Fibroblast of skin of right biceps (primary cell): ENCODE measurements at regions not wholly inside any gene's neighbourhood (a gene's known extent, or its start where the extent isn't known, plus 50 kb on each side); places are given as distances from the start of the nearest gene placed in this dataset.
"Not testable (repeated sequence)": the region's sequence is repeated elsewhere in the genome, so short reads cannot be mapped to it uniquely, and the experiment has no call there.

Source experiments
- DNase-seq: peaks from one replicate; pipeline ENCODE4 v3.0.0-alpha.2; 2013

- DNase-seq = no peak
Measured at GRCh38 chr11:37843603-37844002, 1245.6 kb upstream of the RAG2 start.

- no peak for DNase-seq
Measured at GRCh38 chr11:37841016-37841415, 1243.0 kb upstream of the RAG2 start.

- DNase-seq = not testable (repeated sequence)
Measured at GRCh38 chr11:37840345-37840744, 1242.3 kb upstream of the RAG2 start.

GRCh38 chr11:37830529-37830928 is 1232.5 kb upstream of the RAG2 start:
- no peak for DNase-seq

GRCh38 chr11:37817727-37818270 is 1219.8 kb upstream of the RAG2 start:
- no peak for DNase-seq

DNA sequence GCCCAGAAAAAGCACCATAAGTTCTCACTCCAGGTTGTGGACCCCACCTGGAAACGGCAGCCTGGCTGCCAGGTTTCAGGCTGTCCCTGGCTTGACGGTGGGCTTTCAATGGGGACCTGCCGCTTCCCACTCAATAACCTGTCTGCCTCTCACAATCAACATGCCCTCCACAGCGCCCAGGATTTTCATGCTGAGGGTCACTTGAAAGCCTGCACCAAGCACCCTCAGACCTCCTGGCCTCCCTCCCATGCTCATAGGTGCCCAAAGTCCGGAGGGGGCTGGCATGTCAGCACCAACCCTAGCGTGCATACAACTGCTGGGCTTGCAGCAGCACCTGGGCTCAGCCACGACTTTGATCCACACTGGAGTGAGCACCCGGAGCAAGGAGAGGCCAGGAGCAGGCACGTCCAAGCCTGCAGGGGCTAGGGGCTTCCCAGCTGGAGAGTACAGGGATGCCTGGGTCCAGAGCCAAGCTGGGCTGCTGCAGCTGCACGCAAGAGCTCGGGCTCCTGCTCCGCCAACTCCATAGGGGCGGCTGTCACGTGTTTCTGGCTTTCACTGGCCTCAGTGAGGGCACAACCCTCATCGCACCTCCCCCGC is 1214.3 kb upstream of the RAG2 start:
- no peak for DNase-seq

- no peak for DNase-seq
Measured at GRCh38 chr11:37811349-37811748, 1213.3 kb upstream of the RAG2 start.

DNA sequence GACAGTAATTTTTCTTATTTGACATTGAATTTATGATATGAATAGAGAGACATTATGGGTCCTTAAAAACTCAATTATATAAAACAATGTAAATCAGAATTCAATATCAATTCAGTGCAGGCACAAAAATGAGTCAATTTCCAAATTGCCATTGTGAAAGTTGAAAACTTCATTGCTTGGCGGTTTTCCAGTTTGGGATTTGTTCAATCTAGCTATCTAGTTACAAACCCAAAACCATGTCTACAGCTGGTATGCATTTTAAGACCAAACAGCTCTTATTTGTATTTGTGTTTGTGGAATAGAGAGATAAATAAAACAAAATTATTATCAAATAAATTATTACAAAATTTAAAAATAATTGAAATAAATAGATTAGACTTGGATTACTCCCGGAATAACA is 1206.6 kb upstream of the RAG2 start:
- DNase-seq = no peak

DNA sequence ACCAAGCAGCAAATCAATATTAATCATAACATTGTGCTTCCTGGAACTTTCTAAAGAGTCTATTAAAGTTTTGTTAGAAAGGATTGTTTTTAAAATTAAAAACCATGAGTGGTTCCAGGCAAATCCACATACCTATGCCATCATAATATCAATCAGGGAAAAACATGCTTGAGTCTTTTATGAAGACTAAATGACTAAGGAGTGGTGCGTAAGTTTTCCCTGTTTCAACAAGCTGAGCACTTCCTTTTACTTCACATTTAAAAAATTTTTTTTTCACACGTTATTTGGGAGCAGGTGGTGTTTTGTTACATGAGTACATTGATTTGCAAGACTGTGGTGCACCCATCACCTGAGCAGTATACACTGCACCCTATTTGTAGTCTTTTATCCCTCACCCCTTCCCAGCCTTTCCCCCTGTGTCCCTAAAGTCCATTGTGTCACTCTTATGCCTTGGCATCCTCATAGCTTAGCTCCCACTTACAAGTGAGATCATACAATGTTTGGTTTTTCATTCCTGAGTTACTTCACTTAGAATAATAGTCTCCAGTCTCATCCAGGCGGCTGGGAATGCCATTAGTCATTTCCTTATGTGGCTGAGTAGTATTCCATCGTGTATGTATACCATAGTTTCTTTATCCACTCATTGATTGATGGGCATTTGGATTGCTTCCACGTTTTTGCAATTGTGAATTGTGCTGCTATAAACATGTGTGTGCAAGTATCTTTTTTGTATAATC is 1190.3 kb upstream of the RAG2 start:
- peak; percentile 97 for DNase-seq

- DNase-seq = peak; percentile 70
Measured at GRCh38 chr11:37786214-37786755, 1188.2 kb upstream of the RAG2 start.

DNA sequence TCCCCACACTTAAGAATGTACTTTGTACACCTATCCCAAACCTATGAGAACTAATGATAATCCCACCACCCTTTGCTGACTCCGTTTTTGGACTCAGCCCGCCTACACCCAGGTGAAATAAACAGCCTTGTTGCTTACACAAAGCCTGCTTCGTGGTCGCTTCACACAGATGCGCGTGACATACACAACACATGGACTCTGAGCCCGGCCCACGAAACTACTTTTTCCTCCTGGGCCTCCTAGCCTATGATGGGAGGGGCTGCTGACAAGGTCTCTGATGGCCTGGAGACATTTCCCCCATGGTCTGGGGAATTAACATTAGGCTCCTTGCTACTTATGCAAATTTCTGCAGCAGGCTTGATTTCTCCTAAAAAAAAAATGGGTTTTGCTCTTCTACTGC is 1176.4 kb upstream of the RAG2 start:
- DNase-seq = no peak

- peak; percentile 47 for DNase-seq
Measured at GRCh38 chr11:37770145-37770544, 1172.1 kb upstream of the RAG2 start.

DNA sequence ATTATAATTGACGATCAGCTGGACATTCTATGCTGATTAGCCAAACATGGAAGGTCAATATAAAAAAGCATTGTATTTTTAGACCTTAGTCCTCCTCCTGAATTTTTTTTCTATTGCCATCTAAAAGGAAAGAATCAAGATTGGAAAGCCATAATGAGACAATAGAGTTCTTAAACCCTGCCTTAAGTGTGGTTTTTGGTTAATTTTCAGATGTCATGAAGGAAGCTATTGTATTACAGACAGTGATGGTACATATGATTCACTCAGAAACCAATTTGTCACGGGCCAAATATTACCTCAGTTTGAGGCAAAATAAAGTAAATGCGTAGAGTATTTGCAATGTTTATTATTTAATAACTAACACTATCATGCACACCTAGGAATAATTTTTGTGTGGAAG is 1164.0 kb upstream of the RAG2 start:
- DNase-seq = no peak

DNA sequence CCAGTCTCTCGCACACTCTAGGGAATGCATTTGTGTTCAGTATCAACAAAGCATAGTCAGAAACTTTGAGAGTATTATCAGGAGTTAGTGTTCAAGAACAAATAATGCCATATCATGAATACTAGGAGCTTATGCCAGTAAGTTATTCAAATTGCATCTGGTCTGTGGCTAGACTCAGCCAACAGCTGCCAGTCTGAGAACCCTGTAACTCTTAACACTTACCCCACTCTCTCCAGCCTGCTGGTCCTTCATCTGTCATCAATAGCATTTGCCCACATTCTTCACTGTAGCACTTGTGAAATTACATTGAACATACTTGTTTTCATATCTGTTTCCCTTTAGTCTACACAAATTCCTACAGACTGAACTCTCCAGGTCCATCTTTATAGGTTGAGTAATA is 1157.5 kb upstream of the RAG2 start:
- DNase-seq = no peak

GRCh38 chr11:37748641-37749040 is 1150.6 kb upstream of the RAG2 start:
- peak; percentile 41 for DNase-seq

DNA sequence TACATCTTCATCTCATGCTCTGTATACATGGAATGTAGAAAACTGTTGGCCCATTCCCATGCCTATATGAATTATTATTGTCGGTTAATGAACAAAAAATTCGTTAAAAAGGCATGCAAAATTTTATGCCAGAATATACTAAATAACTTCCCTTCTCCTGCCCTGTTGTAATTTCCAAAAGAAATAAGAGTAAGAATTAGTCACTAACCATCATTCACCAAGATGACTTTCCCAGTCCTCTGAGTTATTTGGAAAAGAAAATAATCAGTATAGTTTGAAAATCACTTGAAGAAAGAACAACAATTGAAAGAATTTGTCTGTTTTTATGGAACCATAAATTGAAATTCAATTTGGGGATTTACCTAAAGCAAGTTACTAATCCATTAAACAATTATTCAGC is 1149.1 kb upstream of the RAG2 start:
- DNase-seq = peak; percentile 42

DNA sequence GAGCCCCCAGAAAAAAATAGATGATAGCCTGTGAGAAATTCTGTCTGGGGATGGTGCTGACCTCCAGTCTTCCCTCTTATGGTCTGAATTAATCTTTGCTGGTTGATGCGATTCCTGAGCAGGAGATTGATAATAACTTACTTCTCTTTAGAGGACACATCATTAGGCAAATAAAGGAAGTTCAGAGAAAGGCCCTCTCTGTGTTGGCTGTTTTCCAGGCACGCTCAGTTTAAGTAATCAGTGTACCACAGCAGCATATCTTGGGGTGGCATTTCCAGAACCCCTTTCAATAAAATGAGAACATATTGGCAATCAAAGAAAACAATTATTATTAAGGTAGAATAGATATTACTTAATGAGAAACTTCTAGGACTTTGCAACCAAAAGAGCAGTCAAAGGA is 1129.3 kb upstream of the RAG2 start:
- no peak for DNase-seq

DNA sequence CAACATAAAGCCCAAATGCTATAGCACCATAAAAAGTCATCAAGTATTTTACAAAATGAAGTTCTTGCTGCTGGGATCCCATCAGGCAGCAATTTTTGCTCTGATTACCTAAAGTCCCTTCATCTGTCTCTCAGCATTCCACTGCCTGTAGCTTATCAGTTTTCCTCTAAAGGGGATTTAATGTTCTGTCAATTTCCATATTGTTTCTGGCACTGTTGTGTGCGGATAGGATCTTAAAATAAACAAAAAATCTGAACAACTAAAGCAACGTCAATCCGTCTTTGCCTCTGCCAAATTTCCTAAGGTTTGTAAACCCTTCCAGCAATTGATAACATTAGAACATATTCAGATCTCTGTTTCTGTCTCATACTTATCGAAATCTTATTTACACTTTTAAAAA is 1126.3 kb upstream of the RAG2 start:
- no peak for DNase-seq

DNA sequence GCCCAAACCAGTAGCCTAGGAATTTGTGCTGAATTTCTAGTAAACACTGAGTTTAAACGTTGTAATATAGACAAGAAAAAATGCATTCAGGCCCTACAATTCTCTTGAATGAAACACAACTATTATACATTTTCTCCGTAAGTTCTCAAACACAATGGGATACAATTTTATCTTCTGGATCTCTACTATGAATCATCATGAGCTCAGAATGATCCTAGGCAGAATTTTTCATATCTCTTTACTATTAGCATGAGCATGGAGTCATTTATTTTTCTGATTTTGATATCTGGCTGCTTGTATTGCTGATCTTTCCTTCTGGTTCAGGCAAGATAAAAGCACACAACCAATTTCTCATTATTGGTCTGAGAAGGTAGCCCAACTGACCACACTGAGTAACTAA is 1123.4 kb upstream of the RAG2 start:
- DNase-seq = peak; percentile 8

DNA sequence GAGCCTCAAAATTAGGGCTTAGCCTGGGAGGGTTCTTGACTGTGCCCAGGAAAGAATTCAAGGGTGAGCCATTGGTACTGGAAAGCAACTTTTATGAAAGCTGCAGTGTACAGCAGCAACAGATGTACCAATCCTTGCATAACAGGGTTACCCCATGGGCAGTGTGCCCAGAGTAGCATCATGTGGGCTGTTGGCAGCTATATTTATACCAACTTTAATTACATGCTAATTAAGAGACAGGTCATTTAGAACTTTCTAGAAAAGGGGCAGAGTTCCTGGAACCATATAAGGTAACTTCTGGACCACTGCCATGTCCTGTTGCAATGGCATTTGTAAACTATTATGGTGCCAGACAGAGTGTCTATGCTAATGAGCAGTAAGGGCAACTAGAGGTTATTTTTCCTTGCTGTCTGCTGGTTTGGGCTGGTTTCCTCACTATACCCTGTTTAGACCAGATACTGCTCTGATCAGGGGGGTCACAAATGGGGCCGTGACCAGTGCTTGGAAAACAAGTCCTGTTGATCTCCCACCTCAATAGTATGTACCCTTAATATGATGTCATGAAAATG is 1120.5 kb upstream of the RAG2 start:
- DNase-seq = no peak

- peak; percentile 7 for DNase-seq
Measured at GRCh38 chr11:37712251-37712650, 1114.2 kb upstream of the RAG2 start.

DNA sequence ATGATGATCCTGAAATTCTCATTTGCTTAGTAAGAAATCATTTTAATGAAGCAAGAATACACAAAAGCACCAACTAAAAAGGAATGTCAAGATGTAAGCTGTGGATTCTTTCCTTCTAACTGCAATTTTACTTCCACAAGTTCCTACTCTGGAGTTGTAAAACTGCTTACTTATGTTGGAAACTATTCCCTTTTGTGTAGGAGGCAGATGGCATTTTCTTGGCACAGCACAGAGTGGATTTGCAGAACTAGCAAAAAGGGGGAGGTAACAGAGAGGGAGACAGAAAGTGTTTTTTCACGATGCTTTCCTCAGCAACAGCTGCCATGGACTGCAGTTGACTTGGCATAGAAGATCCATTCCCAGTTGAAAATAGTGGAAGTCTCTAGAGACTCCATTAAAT is 1112.0 kb upstream of the RAG2 start:
- no peak for DNase-seq

DNA sequence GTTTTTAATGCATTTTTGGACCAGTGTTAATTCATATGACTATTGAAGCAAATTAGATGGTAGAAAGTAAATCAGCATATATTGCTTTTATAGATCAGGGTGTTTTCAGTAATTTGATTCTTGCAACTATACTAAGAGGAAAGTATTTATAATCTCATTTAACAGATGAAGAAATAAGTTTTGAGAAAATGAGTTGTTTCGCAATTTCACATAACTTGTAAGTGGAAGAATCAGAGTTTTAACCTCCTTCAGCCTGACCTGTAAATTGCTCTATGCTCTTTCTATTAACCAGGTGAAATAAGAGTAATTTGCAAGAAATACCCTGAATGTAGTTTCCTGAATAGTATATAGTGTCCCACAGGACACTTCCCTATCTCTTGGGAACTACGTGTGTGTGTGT is 1106.8 kb upstream of the RAG2 start:
- no peak for DNase-seq

DNA sequence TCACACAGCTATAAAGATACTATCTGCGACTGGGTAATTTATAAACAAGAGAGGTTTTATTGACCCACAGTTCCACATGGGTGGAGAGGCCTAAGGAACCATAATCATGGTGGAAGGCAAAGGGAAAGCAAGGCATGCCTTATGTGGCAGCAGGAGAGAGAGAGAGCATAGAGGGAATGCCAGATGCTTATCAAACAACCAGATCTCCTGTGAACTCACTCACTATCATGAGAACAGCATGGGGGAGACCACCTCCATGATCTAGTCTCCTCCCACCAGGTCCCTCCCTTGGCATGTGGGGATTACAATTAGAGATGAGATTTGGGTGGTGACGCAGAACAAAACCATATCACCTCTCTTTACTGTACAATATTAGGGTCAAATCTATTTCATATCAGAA is 1101.6 kb upstream of the RAG2 start:
- no peak for DNase-seq
